HEK293 (cell line): ENCODE measurements at regions not wholly inside any gene's neighbourhood (a gene's known extent, or its start where the extent isn't known, plus 50 kb on each side); places are given as distances from the start of the nearest gene placed in this dataset.

Experiments used
- REPIN1 ChIP-seq: fragments of 450-650 bp; formaldehyde crosslinking; IDR thresholded peaks from 2 replicates; pipeline ENCODE4 v1.5.1; 2017; ENCODE audit warnings: missing biosample characterization, missing genetic modification characterization, low read depth
- YY1 ChIP-seq: fragments of 450-650 bp; formaldehyde crosslinking; IDR thresholded peaks from 2 replicates; pipeline ENCODE4 v1.5.1; 2018; ENCODE audit warnings: missing biosample characterization, missing genetic modification characterization
- ZBTB20 ChIP-seq: fragments of 450-650 bp; formaldehyde crosslinking; IDR thresholded peaks from 2 replicates; pipeline ENCODE4 v1.5.1; 2016; ENCODE audit warnings: missing biosample characterization, missing genetic modification characterization
- ZNF23 ChIP-seq: fragments of 450-650 bp; formaldehyde crosslinking; IDR thresholded peaks from 2 replicates; pipeline ENCODE4 v1.5.1; 2016; ENCODE audit warnings: missing biosample characterization, missing genetic modification characterization, borderline replicate concordance
- ZNF416 ChIP-seq: fragments of 450-650 bp; formaldehyde crosslinking; IDR thresholded peaks from 2 replicates; pipeline ENCODE4 v1.5.1; 2016; ENCODE audit warnings: missing biosample characterization, missing genetic modification characterization
- ZNF530 ChIP-seq: fragments of 450-650 bp; formaldehyde crosslinking; IDR thresholded peaks from 2 replicates; pipeline ENCODE4 v1.5.1; 2016; ENCODE audit warnings: low read depth, missing biosample characterization, missing genetic modification characterization
- ZNF747 ChIP-seq: fragments of 450-650 bp; formaldehyde crosslinking; IDR thresholded peaks from 2 replicates; pipeline ENCODE4 v1.5.1; 2016; ENCODE audit warnings: missing biosample characterization, missing genetic modification characterization
- ZNF792 ChIP-seq: fragments of 450-650 bp; formaldehyde crosslinking; IDR thresholded peaks from 2 replicates; pipeline ENCODE4 v1.5.1; 2016; ENCODE audit warnings: missing biosample characterization, missing genetic modification characterization
- TF ChIP-seq, protein P1 (sequence below): fragments of 450-650 bp; IDR thresholded peaks from 2 replicates; pipeline ENCODE4 v1.5.1; 2018; ENCODE audit warnings: missing biosample characterization, mild to moderate bottlenecking, missing genetic modification characterization
- TF ChIP-seq, protein P2 (sequence below): fragments of 450-650 bp; formaldehyde crosslinking; IDR thresholded peaks from 2 replicates; pipeline ENCODE4 v1.5.1; 2016; ENCODE audit warnings: missing biosample characterization, missing genetic modification characterization

DNA sequence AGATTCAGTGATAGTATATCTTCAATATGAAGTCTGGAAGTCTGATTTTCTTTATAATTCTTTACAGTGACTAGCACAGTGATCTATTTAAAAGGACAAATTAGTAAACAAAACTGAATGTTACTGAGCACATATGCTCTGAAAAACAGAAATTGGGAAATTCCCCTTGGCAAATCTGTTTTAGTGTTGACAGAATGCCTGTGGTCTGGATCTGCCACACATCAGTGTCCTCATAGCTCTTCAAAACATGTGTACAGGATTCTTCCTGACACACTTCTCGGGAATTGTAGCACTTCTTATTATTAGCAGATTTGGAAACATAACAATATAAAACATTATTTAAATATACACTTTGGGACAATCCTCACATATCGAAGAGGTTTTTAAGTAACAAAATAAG, 354.3 kb downstream of the COL12A1 start:
- TF ChIP-seq ZNF747 (tag by site-specific recombination), result no peak
- no peak for TF ChIP-seq ZNF530 (tag by site-specific recombination)
- no peak for TF ChIP-seq REPIN1
- TF ChIP-seq, protein P1, sequence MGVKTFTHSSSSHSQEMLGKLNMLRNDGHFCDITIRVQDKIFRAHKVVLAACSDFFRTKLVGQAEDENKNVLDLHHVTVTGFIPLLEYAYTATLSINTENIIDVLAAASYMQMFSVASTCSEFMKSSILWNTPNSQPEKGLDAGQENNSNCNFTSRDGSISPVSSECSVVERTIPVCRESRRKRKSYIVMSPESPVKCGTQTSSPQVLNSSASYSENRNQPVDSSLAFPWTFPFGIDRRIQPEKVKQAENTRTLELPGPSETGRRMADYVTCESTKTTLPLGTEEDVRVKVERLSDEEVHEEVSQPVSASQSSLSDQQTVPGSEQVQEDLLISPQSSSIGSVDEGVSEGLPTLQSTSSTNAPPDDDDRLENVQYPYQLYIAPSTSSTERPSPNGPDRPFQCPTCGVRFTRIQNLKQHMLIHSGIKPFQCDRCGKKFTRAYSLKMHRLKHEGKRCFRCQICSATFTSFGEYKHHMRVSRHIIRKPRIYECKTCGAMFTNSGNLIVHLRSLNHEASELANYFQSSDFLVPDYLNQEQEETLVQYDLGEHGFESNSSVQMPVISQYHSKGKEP, result no peak
- TF ChIP-seq ZNF416 (tag by site-specific recombination), result no peak
- TF ChIP-seq YY1 (tag by site-specific recombination), result no peak
- TF ChIP-seq ZNF23 (tag by site-specific recombination), result no peak
- TF ChIP-seq, protein P2, sequence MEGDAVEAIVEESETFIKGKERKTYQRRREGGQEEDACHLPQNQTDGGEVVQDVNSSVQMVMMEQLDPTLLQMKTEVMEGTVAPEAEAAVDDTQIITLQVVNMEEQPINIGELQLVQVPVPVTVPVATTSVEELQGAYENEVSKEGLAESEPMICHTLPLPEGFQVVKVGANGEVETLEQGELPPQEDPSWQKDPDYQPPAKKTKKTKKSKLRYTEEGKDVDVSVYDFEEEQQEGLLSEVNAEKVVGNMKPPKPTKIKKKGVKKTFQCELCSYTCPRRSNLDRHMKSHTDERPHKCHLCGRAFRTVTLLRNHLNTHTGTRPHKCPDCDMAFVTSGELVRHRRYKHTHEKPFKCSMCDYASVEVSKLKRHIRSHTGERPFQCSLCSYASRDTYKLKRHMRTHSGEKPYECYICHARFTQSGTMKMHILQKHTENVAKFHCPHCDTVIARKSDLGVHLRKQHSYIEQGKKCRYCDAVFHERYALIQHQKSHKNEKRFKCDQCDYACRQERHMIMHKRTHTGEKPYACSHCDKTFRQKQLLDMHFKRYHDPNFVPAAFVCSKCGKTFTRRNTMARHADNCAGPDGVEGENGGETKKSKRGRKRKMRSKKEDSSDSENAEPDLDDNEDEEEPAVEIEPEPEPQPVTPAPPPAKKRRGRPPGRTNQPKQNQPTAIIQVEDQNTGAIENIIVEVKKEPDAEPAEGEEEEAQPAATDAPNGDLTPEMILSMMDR (tag by site-specific recombination), result no peak
- TF ChIP-seq ZBTB20, result no peak
- TF ChIP-seq ZNF792 (tag by site-specific recombination), result no peak
